ENCODE measurements at regions not wholly inside any gene's neighbourhood (a gene's known extent, or its start where the extent isn't known, plus 50 kb on each side); places are given as distances from the start of the nearest gene placed in this dataset.

GRCh38 chr4:95676190-95676589, 127.4 kb upstream of the UNC5C start:
- POLR2A ChIA-PET (ENCODE audit: unreplicated experiment): no interaction called here
- H2BK20ac ChIP-seq (ENCODE audit: low read depth, low read length): no peak overlapping the region
- BruUV-seq (replicated peaks): no TSS peak

More at GRCh38 chr4:95676190-95676589, 127.4 kb upstream of the UNC5C start:
- no peak overlapping the region for H2AK5ac ChIP-seq (ENCODE audit: low read depth, low read length)
- H3K27me3 ChIP-seq (ENCODE audit: control insufficient read depth, insufficient read depth, low read length): no peaks in the 10 kb centered on the region
- dilution Hi-C loops (cut with HindIII; ENCODE audit: low sequenced_read_pairs, unreplicated experiment) (no loop called here), intact Hi-C loops (cut with micrococcal nuclease) (no loop called here), in situ Hi-C loops (cut with MboI; ENCODE audit: low sequenced_read_pairs) (no loop called here)
- H2AFZ ChIP-seq (replicated peaks; ENCODE audit: low read length, poor library complexity): no peak overlapping the region
- H3K9ac ChIP-seq (ENCODE audit: low read depth, low read length): no peak overlapping the region
- no peak overlapping the region for H3K56ac ChIP-seq (ENCODE audit: extremely low read depth, insufficient read depth, low read length)
- no CpG with 5 or more reads among the region's 1 CpG for WGBS, 2 experiments (ENCODE audit: extremely low coverage in 2 of 2, insufficient read length in 1 of 2)
- H2BK120ac ChIP-seq (ENCODE audit: low read depth, low read length): no peak overlapping the region
- no peaks in the 10 kb centered on the region; the same call in 1 of the 2 replicates for H3K9me3 ChIP-seq (ENCODE audit: control insufficient read depth, insufficient read depth, low read length)
- no peak overlapping the region for H4K8ac ChIP-seq (ENCODE audit: low read depth in 2 of 2, low read length in 2 of 2)
- H2BK5ac ChIP-seq (ENCODE audit: low read depth, low read length, poor library complexity, severe bottlenecking): no peak overlapping the region
- no peak overlapping the region for H2BK15ac ChIP-seq (ENCODE audit: low read depth, low read length)
- CTCF ChIA-PET: no interaction called here
- no peaks in the 10 kb centered on the region for H3K4me1 ChIP-seq (ENCODE audit: control insufficient read depth, insufficient read depth, low read length)
- no peaks in the 10 kb centered on the region for H3K79me1 ChIP-seq (ENCODE audit: low read depth in 1 of 2, low read length in 2 of 2)
- no peak overlapping the region for H2AK9ac ChIP-seq (replicated peaks; ENCODE audit: low read depth, low read length, poor library complexity)
- ATAC-seq (ENCODE audit: low read depth) (no peak), DNase-seq (no peak)
- H3K23ac ChIP-seq (ENCODE audit: low read depth, low read length): no peak overlapping the region
- H3K36me3 ChIP-seq (ENCODE audit: control insufficient read depth, insufficient read depth, low read length): no peaks in the 10 kb centered on the region
- H4K91ac ChIP-seq (ENCODE audit: insufficient read depth, low read depth, low read length): no peak overlapping the region
- H3K4me3 ChIP-seq (ENCODE audit: insufficient read depth, low read depth, low read length): no peak overlapping the region
- H3K27ac ChIP-seq (ENCODE audit: insufficient read depth, low read length): no peak overlapping the region
- H3K4ac ChIP-seq (ENCODE audit: low read depth, low read length): no peak overlapping the region
- no peaks in the 10 kb centered on the region for H3K9me1 ChIP-seq (ENCODE audit: insufficient read depth, low read length)
- H3K4me2 ChIP-seq (ENCODE audit: low read depth, low read length): no peak overlapping the region
- no peak overlapping the region for H4K5ac ChIP-seq (ENCODE audit: low read depth, low read length)
- H4K20me1 ChIP-seq (ENCODE audit: insufficient read depth, low read length): no peaks in the 10 kb centered on the region
- no peak overlapping the region for H3K14ac ChIP-seq (replicated peaks; ENCODE audit: low read depth, low read length)
- TF ChIP-seq CEBPB (IDR thresholded peaks at IDR 0.05; ENCODE audit: low read depth, low read length) (0 out of 2 replicates have a peak, but pooled peaks have one; percentile 9), BHLHE40 (IDR thresholded peaks at IDR 0.05; ENCODE audit: low read depth, low read length) (no peak)
- no peak overlapping the region for H3K18ac ChIP-seq (ENCODE audit: low read depth, low read length)
